HFF-Myc (cell line): ENCODE measurements at regions not wholly inside any gene's neighbourhood (a gene's known extent, or its start where the extent isn't known, plus 50 kb on each side); places are given as distances from the start of the nearest gene placed in this dataset.

Experiments
- DNase-seq: peaks from one replicate; pipeline ENCODE4 v3.0.0-alpha.2; 2011; ENCODE audit warnings: low read depth; ENCODE audit errors: extremely low read depth
- H3K4me3 ChIP-seq: replicated peaks from 2 replicates; pipeline ENCODE4 v1.5.1; 2011; ENCODE audit warnings: low read depth, mild to moderate bottlenecking, control low read depth, low read length
- CTCF ChIP-seq: IDR thresholded peaks from 2 replicates; pipeline ENCODE4 v1.5.1; 2012; ENCODE audit warnings: mild to moderate bottlenecking, low read depth, low read length, control low read depth; ENCODE audit errors: missing control alignments

- no peak for TF ChIP-seq CTCF
- DNase-seq: no peak
These were observed 147.6 kb upstream of the NR2F2 start for GRCh38 chr15:96182736-96183513.

GRCh38 chr15:96183514-96183850 is 147.0 kb upstream of the NR2F2 start:
- DNase-seq: no peak
- TF ChIP-seq CTCF: no peak
- H3K4me3 ChIP-seq: no peak overlapping the region

More at GRCh38 chr15:96182736-96183513, 147.6 kb upstream of the NR2F2 start:
- no peak overlapping the region for H3K4me3 ChIP-seq

GRCh38 chr15:96183867-96184266 is 146.6 kb upstream of the NR2F2 start:
- DNase-seq: no peak
- no peak for TF ChIP-seq CTCF
- H3K4me3 ChIP-seq: no peak overlapping the region

- TF ChIP-seq CTCF: no peak
- DNase-seq: no peak
- H3K4me3 ChIP-seq: no peak overlapping the region
These were observed 146.2 kb upstream of the NR2F2 start for GRCh38 chr15:96184297-96184696.

GRCh38 chr15:96186105-96186504 is 144.4 kb upstream of the NR2F2 start:
- DNase-seq: no peak

GRCh38 chr15:96187341-96188305 is 142.9 kb upstream of the NR2F2 start:
- TF ChIP-seq CTCF: no peak
- no peak for DNase-seq
- H3K4me3 ChIP-seq: no peak overlapping the region

More at GRCh38 chr15:96186105-96186504, 144.4 kb upstream of the NR2F2 start:
- no peak for TF ChIP-seq CTCF
- no peak overlapping the region for H3K4me3 ChIP-seq
